Body of pancreas (tissue), 4 donors: ENCODE measurements at regions not wholly inside any gene's neighbourhood (a gene's known extent, or its start where the extent isn't known, plus 50 kb on each side); places are given as distances from the start of the nearest gene placed in this dataset.
A peak's percentile ranks its signal among the peaks of the same experiment; 100 is the strongest.

ENCODE experiments used
- ATAC-seq: fragments of 150-250 bp; one replicate; pipeline ENCODE4 v1.9.1; 2016
- DNase-seq, 4 donors: peaks; one replicate each; pipeline ENCODE4 v3.0.0-alpha.2; 2019
- H3K27ac ChIP-seq, 4 donors: fragments of 200-600 bp; sonication (generic); 1 replicate in 3 of 4; 2 replicates in 1 of 4; pipeline versions ENCODE4 v1.5.1 to v1.6.1; 2016 to 2019; ENCODE audit warnings: mild to moderate bottlenecking in 1 of 4, mixed read lengths in 1 of 4, moderate library complexity in 1 of 4
- H3K27me3 ChIP-seq, 2 donors: fragments of 200-600 bp; sonication (generic); one replicate each; pipeline ENCODE4 v1.6.0; 2016; ENCODE audit warnings: mild to moderate bottlenecking in 1 of 2
- H3K36me3 ChIP-seq, 2 donors: fragments of 200-600 bp; sonication (generic); replicated peaks in 1 of 2; 2 replicates each; pipeline ENCODE4 v1.5.1; 2016; ENCODE audit warnings: low read depth in 2 of 2; ENCODE audit not compliant: insufficient read depth in 1 of 2
- H3K4me1 ChIP-seq: fragments of 200-600 bp; sonication (generic); one replicate; pipeline ENCODE4 v1.6.0; 2016
- H3K4me3 ChIP-seq, 2 donors: fragments of 200-600 bp; sonication (generic); 1 replicate in 1 of 2; 2 replicates in 1 of 2; pipeline ENCODE4 v1.5.1; 2016 to 2019
- H3K9me3 ChIP-seq, 3 donors: fragments of 200-600 bp; sonication (generic); 1 replicate in 2 of 3; 2 replicates in 1 of 3; pipeline ENCODE4 v1.5.1; 2016
- CTCF ChIP-seq, 7 experiments: fragments of 450-650 bp in 4 of 7; fragments of 200-600 bp in 3 of 7; sonication (generic) in 3 of 7; IDR thresholded peaks; one replicate each; pipeline ENCODE4 v1.5.1; 2016 to 2019; ENCODE audit warnings: antibody characterized with exemption in 7 of 7
- POLR2A ChIP-seq, 3 donors: fragments of 450-650 bp; IDR thresholded peaks; one replicate each; pipeline ENCODE4 v1.6.1; 2016; ENCODE audit warnings: antibody characterized with exemption in 3 of 3, mild to moderate bottlenecking in 2 of 3
- WGBS, 2 donors: methylation state at CpG; one replicate each; pipeline ENCODE4 v1.1.5; 2017; 5-methylcytosine and 5-hydroxymethylcytosine counted together
- intact Hi-C: fragments of 100-400 bp; cut with DNase I; formaldehyde crosslinking; loops from one replicate; pipeline ENCODE4 v1.15.1; 2023

DNA sequence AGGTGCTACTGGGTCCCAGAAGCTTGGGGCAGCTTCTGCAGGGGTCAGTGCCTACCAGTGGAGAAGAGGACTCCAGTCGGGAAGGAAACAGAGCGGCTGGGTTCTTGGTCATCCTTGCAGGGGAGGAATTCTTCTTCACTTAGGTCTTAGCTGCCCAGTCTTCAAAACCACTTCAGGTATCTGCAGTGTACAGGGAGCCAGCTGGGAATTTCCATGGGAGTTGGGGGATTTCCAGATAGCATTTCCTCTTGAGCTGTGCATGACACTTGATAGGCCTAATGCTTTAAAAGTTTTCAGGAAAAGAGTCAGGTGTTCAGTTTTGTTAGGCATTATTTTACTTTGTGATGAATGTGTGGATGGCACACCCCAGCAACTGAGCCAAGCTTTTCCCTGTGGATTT lies 58.1 kb upstream of the ENPP6 start:
- no peak for DNase-seq
- no peaks in the 10 kb centered on the region for H3K9me3 ChIP-seq
- peak; percentile 53 for ATAC-seq
- no peak overlapping the region for H3K4me3 ChIP-seq
- no peaks in the 10 kb centered on the region for H3K36me3 ChIP-seq
- 65 to 88% methylated on average over 2 of the region's 2 CpGs for WGBS, 2 donors
- intact Hi-C loops, result no loop called here
- H3K4me1 ChIP-seq, result no peaks in the 10 kb centered on the region
- no peaks in the 10 kb centered on the region for H3K27me3 ChIP-seq
- TF ChIP-seq POLR2A (IDR thresholded peaks at IDR 0.05), result no peak
- no peak for TF ChIP-seq CTCF (IDR thresholded peaks at IDR 0.05)
- H3K27ac ChIP-seq, result no peak overlapping the region

GRCh38 chr4:184274286-184274951 lies 56.7 kb upstream of the ENPP6 start:
- no peak overlapping the region for H3K27ac ChIP-seq
- TF ChIP-seq POLR2A (IDR thresholded peaks at IDR 0.05) (no peak), CTCF (IDR thresholded peaks at IDR 0.05) (no peak)
- H3K9me3 ChIP-seq, result no peaks in the 10 kb centered on the region
- H3K36me3 ChIP-seq, result no peaks in the 10 kb centered on the region
- ATAC-seq (no peak), DNase-seq (no peak)
- H3K4me3 ChIP-seq, result no peak overlapping the region
- H3K27me3 ChIP-seq, result no peaks in the 10 kb centered on the region
- intact Hi-C loops, result no loop called here
- 76 to 84% methylated on average over 4 to 6 of the region's 6 CpGs for WGBS, 2 donors
- H3K4me1 ChIP-seq, result no peaks in the 10 kb centered on the region

DNA sequence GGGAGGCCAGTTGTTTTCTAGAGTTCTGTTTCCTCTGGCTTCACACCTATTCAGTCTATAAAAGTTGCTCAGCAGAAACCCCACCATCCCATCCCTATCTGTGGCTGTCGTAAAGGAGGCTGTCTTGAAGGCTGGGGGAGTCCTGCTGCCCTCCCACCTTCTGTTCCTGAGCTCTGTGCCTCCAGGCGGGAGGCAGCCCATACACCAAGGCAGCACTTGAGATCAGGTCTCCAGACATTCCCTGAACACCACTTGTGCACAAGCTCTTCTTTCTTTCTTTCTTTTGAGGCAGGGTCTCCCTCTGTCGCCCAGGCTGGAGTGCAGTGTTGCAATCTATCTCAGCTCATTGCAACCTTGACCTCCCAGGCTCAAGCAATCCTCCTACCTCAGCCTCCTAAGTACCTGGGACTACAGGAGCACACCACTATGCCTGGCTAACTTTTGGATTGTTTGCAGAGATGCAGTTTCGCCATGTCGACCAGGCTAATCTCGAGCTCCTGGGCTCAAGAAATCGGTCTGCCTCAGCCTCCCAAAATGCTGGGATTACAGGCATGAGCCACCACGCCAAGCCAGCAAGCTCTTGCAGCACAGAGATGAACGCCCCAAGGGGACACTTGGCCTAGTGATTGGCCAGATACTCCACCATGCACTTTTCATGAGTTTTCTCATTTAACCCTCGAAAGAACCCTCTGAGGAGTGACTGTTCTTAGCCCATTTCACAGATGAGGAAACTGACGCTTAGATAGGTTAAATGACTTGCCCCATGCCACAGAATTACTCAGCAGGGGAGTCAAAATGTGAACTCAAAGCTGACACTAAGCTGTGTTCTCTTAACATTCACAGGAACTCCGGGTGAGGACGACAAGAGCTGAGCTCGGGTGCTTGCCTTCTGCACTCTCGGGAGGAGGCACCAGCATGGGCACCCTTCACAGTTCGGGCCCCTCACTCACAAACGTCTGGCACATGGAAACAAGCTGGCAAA lies 55.8 kb upstream of the ENPP6 start:
- no peak overlapping the region for H3K27ac ChIP-seq

GRCh38 chr4:184270808-184271413 lies 53.2 kb upstream of the ENPP6 start:
- ATAC-seq (no peak), DNase-seq (no peak)
- TF ChIP-seq POLR2A (IDR thresholded peaks at IDR 0.05) (no peak), CTCF (IDR thresholded peaks at IDR 0.05) (no peak)
- Histone ChIP-seq H3K9me3 (no peaks in the 10 kb centered on the region), H3K4me1 (no peaks in the 10 kb centered on the region), H3K4me3 (no peak overlapping the region), H3K36me3 (no peaks in the 10 kb centered on the region), H3K27me3 (no peaks in the 10 kb centered on the region), H3K27ac (no peak overlapping the region)
- intact Hi-C loops, result no loop called here
- 78 to 82% methylated on average over 5 of the region's 5 CpGs for WGBS, 2 donors

More for the DNA sequence above, 55.8 kb upstream of the ENPP6 start:
- TF ChIP-seq POLR2A (IDR thresholded peaks at IDR 0.05) (no peak), CTCF (IDR thresholded peaks at IDR 0.05) (no peak)
- Histone ChIP-seq H3K4me1 (no peaks in the 10 kb centered on the region), H3K36me3 (no peaks in the 10 kb centered on the region), H3K9me3 (no peaks in the 10 kb centered on the region), H3K27me3 (no peaks in the 10 kb centered on the region), H3K4me3 (no peak overlapping the region)
- no peak for ATAC-seq
- DNase-seq, result no peak
- WGBS, 2 donors, result 81 to 85% methylated on average over 17 of the region's 17 CpGs
- intact Hi-C loops, result no loop called here
